Activated gamma-delta T cell treated with Interleukin-2 at 50 U/mL for 16 hours (primary cell): ENCODE measurements at regions not wholly inside any gene's neighbourhood (a gene's known extent, or its start where the extent isn't known, plus 50 kb on each side); places are given as distances from the start of the nearest gene placed in this dataset.

Experiments used
- DNase-seq: peaks from one replicate; pipeline ENCODE4 v3.0.0-alpha.2; 2020

DNA sequence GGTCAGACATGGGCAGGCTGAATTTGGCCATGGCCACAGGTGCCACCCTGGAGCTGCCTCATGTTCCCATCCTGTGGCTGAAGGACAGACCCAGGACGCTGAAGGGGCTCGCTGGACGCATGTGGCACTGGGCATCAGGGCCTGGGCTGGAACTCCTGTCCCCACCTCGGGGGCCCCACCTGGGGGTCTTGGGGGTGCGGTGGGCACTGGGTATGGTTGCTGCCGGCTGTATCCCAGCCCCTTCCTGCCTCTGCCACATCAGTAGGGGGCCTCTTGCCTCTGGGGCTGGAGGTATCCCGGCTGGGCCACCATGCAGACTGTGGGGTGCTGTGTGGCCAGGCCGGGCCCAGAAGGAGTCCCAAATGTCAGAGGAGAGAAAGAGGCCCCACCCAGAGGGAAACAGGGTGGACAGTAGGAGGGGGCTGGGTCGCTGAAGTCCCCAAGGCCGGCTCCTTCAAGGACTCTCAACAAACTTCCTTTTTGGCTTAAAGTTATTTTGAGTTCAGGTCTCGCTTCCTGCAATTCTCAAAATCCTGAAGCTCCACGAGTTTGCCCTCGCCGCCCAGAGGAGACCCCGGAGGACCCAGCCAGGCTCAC is 78.7 kb downstream of the SIK1 start:
- DNase-seq = no peak

GRCh38 chr21:43347461-43348169 is 79.3 kb downstream of the SIK1 start:
- DNase-seq = no peak

DNA sequence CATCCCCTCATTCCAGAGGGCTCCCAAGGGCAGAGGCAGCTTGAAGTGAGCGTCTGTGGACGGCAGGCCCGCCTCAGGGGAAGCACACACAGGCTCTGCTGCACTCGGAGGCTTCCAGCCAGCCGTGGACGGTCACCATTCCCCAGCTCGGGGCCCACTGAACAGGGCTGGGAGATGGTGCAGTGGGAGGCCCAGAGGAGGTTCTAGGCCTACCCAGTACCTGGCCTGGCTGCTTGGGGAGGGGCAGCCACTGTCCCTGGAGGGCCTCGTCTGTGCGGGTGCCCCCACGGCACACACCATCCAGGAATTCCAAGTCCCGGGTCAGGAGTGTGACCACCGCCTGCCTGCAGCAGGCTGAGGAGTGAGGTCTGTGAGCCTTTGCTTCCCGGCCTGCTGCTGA is 80.4 kb downstream of the SIK1 start:
- no peak for DNase-seq

GRCh38 chr21:43345746-43346409 is 81.1 kb downstream of the SIK1 start:
- DNase-seq = no peak

DNA sequence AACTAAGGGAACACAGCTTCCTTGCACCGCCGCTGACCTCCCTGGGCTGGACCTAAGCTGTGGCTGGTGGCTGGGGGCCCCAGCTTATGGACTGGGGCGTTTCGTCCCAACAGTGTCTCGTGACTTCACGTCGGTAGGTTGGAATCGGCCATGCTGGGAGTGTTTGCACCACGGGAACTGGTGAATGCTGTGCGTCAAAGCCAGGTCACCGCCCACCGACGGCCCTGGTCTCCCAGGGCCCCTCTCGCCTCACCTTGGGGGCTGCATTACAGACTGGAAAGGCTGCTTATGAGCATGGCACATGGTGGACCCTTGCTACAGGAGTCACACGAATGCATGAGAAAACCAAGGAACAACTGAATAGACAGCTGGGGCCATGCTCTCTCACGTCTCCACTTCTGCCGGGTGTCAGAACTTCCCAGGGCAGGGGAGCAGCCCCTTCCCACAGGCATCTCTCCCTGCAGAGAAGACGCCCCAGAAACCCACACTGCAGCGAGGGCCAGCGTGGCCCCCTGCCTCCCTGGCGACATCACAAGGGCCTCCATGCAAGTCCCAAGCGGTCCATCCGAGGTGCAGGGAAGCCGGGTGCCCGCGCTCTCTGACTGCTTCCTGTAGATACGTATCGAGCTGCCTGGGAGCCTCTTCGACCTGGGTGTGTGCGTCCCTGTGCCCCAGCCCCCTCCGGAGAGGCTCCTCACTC is 81.7 kb downstream of the SIK1 start:
- no peak for DNase-seq

GRCh38 chr21:43343992-43344886 is 82.7 kb downstream of the SIK1 start:
- DNase-seq = no peak

DNA sequence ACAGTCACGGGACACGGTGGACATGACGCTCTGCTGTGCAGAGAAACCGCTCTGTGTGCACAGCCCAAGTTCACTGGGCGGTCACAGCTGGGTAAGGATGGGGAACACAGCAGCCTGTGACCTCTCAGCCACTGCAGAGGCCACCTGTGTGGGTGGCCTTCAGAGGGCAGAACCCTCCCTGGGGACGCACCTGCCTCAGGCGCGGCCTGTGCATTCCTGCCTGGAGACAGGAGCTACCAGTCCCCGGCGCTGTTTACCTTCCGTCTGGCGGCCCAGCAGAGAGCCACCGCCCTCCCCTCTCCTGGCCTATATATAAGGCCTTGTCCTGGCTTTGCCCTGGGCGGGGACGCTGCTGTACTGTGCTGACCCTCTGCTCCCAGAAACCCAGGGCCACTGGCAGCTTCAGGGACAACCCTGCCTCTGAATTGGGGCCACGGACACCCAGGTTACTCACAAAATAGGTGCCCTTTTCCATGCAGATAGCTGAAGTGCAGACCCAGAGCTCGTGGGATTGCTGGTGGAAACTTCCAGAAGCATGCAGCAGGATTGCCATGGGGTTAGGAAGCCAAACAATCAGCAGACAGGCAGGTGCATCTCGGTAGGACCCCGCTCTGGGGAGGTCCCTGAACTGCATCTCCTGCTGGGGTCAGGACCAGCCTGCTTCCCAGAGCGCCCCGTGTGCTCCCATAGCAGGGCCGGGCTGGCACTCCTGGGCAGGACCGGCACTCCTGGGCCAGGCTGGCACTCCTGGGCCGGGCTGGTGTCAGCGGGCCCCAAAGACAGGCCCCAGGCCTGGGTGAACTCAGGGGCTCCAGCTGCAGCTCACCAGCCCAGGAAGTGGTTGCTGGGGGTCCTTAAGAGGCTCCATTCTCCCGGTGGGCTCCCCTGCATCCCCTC is 83.6 kb downstream of the SIK1 start:
- DNase-seq = no peak

DNA sequence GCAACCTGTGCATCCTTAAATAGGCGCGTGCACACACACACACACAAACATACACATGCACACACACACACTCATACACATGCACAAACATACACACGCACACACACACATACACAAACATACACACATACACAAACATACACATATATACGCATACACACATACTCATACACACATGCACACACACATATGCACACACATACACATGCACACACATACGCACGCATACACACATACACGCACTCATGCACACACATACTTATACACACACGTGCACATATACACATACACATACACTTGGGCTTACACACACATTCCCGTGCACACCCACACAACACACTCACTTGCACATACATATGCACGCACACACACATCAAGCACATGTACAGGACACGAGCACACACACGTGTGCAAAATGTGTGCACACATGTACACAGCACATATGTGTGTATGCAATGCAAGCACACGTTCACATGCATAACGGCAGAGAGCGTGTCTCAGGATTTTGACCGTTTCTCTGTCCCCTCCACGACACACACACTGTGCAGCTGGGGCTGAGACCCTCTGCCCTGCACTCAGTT is 84.5 kb downstream of the SIK1 start:
- no peak for DNase-seq

DNA sequence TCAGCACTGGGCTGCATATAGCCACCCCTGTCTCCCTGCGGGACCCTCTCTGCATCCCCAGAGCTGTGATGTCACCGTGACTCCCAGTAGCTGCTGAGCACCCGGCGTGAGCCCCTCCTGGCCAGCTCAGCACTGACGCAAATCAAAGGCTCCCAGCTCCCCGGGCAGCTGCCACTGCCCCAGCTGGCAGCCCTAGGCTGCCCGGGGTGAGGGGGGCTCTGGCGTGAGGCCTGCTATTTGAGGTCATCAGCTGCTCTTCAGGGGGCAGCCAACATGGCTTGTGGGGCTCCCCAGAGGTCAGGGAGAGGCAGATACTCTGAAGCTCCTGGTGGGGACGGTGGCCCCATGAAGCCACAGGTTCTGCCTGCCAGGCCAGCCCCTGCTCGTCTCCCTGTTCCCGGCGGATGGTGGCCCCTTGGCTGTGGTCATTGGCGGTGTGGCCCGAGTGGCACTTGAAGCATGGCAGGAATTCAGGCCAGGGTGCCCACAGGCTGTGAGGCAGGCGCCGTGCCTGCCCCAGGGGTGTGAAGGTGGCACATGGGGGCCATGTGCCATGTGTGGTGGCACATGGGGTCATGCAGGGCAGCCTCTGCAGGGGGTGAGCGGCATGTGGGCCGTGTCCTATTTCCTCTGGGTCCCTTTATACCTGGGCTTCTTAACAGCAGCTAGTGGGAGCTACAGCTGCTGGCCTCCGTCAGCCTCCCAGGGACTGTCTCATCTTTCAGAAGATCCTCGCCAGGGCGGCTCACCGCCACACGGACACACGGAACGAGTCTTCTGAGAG is 85.4 kb downstream of the SIK1 start:
- DNase-seq = no peak

GRCh38 chr21:43340491-43341377 is 86.2 kb downstream of the SIK1 start:
- DNase-seq = no peak

DNA sequence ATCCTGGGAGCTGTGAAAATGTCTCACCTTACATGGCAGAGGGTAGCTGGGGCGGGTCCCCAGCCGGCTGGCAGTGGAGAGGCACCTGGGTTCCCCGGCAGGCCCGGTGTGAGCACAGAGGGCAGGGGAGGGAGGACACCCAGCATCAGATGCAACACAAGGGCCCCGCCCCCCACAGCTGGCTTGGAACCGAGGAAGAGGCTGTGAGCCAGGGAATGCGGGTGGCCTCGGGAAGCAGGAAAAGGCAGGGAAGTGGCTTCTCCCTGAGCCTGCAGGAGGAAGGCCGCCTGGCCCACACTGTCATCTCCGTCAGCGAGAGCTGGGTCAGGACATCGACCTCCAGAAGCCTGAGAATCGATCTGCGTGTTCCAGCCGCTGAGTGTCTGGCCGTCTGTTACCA is 87.3 kb downstream of the SIK1 start:
- no peak for DNase-seq

- no peak for DNase-seq
These were observed 88.0 kb downstream of the SIK1 start for GRCh38 chr21:43338951-43339350.

- DNase-seq = no peak
These were observed 88.9 kb downstream of the SIK1 start for GRCh38 chr21:43337901-43338655.

- no peak for DNase-seq
These were observed 91.8 kb downstream of the SIK1 start for GRCh38 chr21:43335119-43335518.

DNA sequence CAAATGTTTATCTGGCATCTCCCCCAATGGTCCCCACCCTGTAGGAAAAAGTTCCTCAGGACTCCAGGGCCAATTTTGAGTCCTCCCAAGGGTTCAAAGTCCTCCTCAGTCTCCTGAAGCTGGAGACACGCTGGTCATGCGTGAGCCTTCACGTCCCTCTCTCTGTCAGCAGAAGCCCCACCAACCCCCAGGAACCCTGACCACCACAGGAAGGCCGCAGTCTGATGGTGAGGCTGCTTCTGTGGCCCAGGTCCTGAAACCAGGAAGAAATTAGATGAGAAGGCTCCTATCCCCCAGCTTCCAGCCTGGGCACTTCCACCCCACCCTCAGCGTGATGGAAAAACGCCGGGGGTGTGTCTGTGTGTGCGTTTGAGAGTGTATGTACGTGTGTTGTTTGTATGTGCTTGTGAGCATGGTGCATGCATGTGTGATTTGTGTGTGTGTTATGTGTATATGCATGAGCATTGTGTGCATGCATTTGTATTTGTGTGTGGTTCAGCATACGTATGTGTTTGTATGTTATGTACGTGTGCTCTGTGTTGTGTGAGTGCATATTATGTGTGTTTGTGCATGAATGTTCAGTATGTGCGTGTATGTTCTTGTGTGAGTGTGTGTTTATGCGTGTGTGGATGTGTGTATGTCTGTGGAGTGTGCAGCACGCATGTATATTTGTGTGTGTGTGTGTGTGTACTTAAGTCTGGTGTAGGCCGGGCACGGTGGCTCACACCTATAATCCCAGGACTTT is 92.5 kb downstream of the SIK1 start:
- no peak for DNase-seq

GRCh38 chr21:43333298-43334062 is 93.5 kb downstream of the SIK1 start:
- DNase-seq = no peak

DNA sequence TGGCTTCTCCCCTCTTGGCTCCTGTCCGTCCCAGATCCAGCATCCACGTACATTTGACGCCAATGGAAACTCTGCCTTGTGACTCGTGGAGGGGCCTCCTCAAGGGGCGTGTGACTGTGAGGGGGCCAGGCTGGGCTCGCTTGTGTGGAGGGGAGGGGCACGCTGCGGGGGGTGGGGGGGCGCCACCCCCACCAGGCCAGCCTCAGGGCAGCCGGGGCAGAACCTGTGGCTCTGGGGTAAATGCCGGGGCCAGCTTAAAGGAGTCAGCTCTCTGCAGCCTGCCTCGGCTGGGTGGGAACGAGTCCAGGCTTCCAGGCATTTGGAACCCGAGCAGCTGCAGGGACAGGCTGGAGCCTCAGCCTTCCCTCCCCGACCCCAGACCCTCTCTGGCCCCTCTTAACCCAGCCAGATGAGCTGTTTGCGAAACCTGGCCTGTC is 94.1 kb downstream of the SIK1 start:
- DNase-seq = no peak
